Subcutaneous abdominal adipose tissue (tissue), 5 donors: ENCODE measurements at regions not wholly inside any gene's neighbourhood (a gene's known extent, or its start where the extent isn't known, plus 50 kb on each side); places are given as distances from the start of the nearest gene placed in this dataset.

Experiments used
- H3K27ac ChIP-seq: one replicate; pipeline ENCODE4 v1.7.0; 2013; ENCODE audit warnings: low read depth, mild to moderate bottlenecking, inconsistent platforms, low read length, moderate library complexity
- H3K27me3 ChIP-seq, 5 donors: one replicate each; pipeline ENCODE4 v1.7.0; 2013; ENCODE audit warnings: low read length in 5 of 5, inconsistent platforms in 1 of 5; ENCODE audit not compliant: control insufficient read depth in 5 of 5, insufficient read depth in 4 of 5
- H3K36me3 ChIP-seq, 5 donors: one replicate each; pipeline ENCODE4 v1.7.0; 2013; ENCODE audit warnings: low read length in 5 of 5; ENCODE audit not compliant: control insufficient read depth in 5 of 5, insufficient read depth in 5 of 5
- H3K4me1 ChIP-seq, 5 donors: one replicate each; pipeline ENCODE4 v1.7.0; 2013; ENCODE audit warnings: low read length in 5 of 5, mild to moderate bottlenecking in 3 of 5, moderate library complexity in 1 of 5; ENCODE audit not compliant: control insufficient read depth in 5 of 5, insufficient read depth in 5 of 5
- H3K4me3 ChIP-seq, 5 donors: one replicate each; pipeline ENCODE4 v1.7.0; 2013; ENCODE audit warnings: low read length in 5 of 5, low read depth in 1 of 5
- H3K9ac ChIP-seq, 5 donors: one replicate each; pipeline ENCODE4 v1.7.0; 2013; ENCODE audit warnings: low read length in 5 of 5, mild to moderate bottlenecking in 4 of 5, moderate library complexity in 3 of 5
- H3K9me3 ChIP-seq, 5 donors: one replicate each; pipeline ENCODE4 v1.7.0; 2013; ENCODE audit warnings: low read length in 5 of 5; ENCODE audit not compliant: control insufficient read depth in 5 of 5
- donor health status: healthy.
- donor health status: healthy.
- donor health status: healthy.
- donor health status: healthy.
- donor health status: healthy.

GRCh38 chr7:28301148-28301641 lies 111.1 kb upstream of the CREB5 start:
- Histone ChIP-seq H3K4me3 (no peak overlapping the region), H3K36me3 (no peaks in the 10 kb centered on the region), H3K27ac (no peak overlapping the region), H3K27me3 (no peaks in the 10 kb centered on the region), H3K9ac (no peak overlapping the region), H3K9me3 (no peaks in the 10 kb centered on the region), H3K4me1 (peaks cover 0 to 7% (median 0%) of the 10 kb centered on the region in 5 donors)

GRCh38 chr7:28304290-28304689 lies 108.0 kb upstream of the CREB5 start:
- Histone ChIP-seq H3K9me3 (no peaks in the 10 kb centered on the region), H3K4me3 (no peak overlapping the region), H3K4me1 (peaks cover 0 to 7% (median 0%) of the 10 kb centered on the region in 5 donors), H3K27me3 (peaks cover 0 to 2% (median 0%) of the 10 kb centered on the region in 5 donors), H3K36me3 (no peaks in the 10 kb centered on the region), H3K27ac (no peak overlapping the region), H3K9ac (no peak overlapping the region)

- Histone ChIP-seq H3K9ac (no peak overlapping the region), H3K9me3 (no peaks in the 10 kb centered on the region), H3K27ac (no peak overlapping the region), H3K27me3 (peaks cover 13 to 26% (median 20%) of the 10 kb centered on the region in 5 donors), H3K4me3 (no peak overlapping the region), H3K4me1 (no peaks in the 10 kb centered on the region), H3K36me3 (no peaks in the 10 kb centered on the region)
Observed at GRCh38 chr7:28309704-28310459, 102.4 kb upstream of the CREB5 start.

GRCh38 chr7:28310460-28310848 lies 101.9 kb upstream of the CREB5 start:
- no peak overlapping the region for H3K27ac ChIP-seq
- H3K27me3 ChIP-seq, result peaks cover 16 to 29% (median 23%) of the 10 kb centered on the region in 5 donors
- H3K4me1 ChIP-seq, result peaks cover 0 to 3% (median 3%) of the 10 kb centered on the region in 5 donors
- H3K4me3 ChIP-seq, result no peak overlapping the region
- no peaks in the 10 kb centered on the region for H3K9me3 ChIP-seq
- H3K36me3 ChIP-seq, result no peaks in the 10 kb centered on the region
- no peak overlapping the region for H3K9ac ChIP-seq

GRCh38 chr7:28311670-28312069 lies 100.6 kb upstream of the CREB5 start:
- Histone ChIP-seq H3K9me3 (no peaks in the 10 kb centered on the region), H3K4me1 (peaks cover 0 to 13% (median 8%) of the 10 kb centered on the region in 5 donors), H3K36me3 (no peaks in the 10 kb centered on the region), H3K27ac (no peak overlapping the region), H3K27me3 (peaks cover 17 to 32% (median 23%) of the 10 kb centered on the region in 5 donors), H3K4me3 (no peak overlapping the region), H3K9ac (no peak overlapping the region)

GRCh38 chr7:28312948-28313347 lies 99.4 kb upstream of the CREB5 start:
- Histone ChIP-seq H3K9me3 (no peaks in the 10 kb centered on the region), H3K4me3 (no peak overlapping the region), H3K4me1 (peaks cover 0 to 15% (median 8%) of the 10 kb centered on the region in 5 donors), H3K27me3 (peaks cover 17 to 32% (median 23%) of the 10 kb centered on the region in 5 donors), H3K9ac (no peak overlapping the region), H3K27ac (no peak overlapping the region), H3K36me3 (no peaks in the 10 kb centered on the region)

- Histone ChIP-seq H3K27ac (no peak overlapping the region), H3K4me1 (peaks cover 0 to 15% (median 8%) of the 10 kb centered on the region in 5 donors)
Observed at GRCh38 chr7:28314841-28315240, 97.5 kb upstream of the CREB5 start.

GRCh38 chr7:28315565-28316410 lies 96.5 kb upstream of the CREB5 start:
- Histone ChIP-seq H3K27ac (no peak overlapping the region), H3K4me3 (peak overlapping the region in 2 of 5 donors; percentile 18 to 37), H3K27me3 (peaks cover 9 to 27% (median 23%) of the 10 kb centered on the region in 5 donors), H3K9me3 (no peaks in the 10 kb centered on the region), H3K9ac (no peak overlapping the region), H3K4me1 (peaks cover 0 to 15% (median 8%) of the 10 kb centered on the region in 5 donors), H3K36me3 (no peaks in the 10 kb centered on the region)

More at GRCh38 chr7:28314841-28315240, 97.5 kb upstream of the CREB5 start:
- Histone ChIP-seq H3K36me3 (no peaks in the 10 kb centered on the region), H3K9me3 (no peaks in the 10 kb centered on the region), H3K4me3 (no peak overlapping the region), H3K27me3 (peaks cover 14 to 28% (median 23%) of the 10 kb centered on the region in 5 donors), H3K9ac (no peak overlapping the region)

GRCh38 chr7:28316489-28316888 lies 95.8 kb upstream of the CREB5 start:
- Histone ChIP-seq H3K4me1 (peaks cover 0 to 15% (median 8%) of the 10 kb centered on the region in 5 donors), H3K9me3 (no peaks in the 10 kb centered on the region), H3K4me3 (no peak overlapping the region), H3K27me3 (peaks cover 9 to 25% (median 20%) of the 10 kb centered on the region in 5 donors), H3K27ac (no peak overlapping the region), H3K36me3 (no peaks in the 10 kb centered on the region), H3K9ac (no peak overlapping the region)
